Endodermal cell (in vitro differentiated cells): ENCODE measurements at regions not wholly inside any gene's neighbourhood (a gene's known extent, or its start where the extent isn't known, plus 50 kb on each side); places are given as distances from the start of the nearest gene placed in this dataset.

Source experiments
- DNase-seq: peaks from one replicate; pipeline ENCODE4 v3.0.0-alpha.2; 2017
- H3K27ac ChIP-seq: 2 replicates; pipeline ENCODE4 v1.5.1; 2013; ENCODE audit warnings: mild to moderate bottlenecking, low read depth, low read length, moderate library complexity
- H3K27me3 ChIP-seq: 2 replicates; pipeline ENCODE4 v1.6.1; 2013; ENCODE audit warnings: mild to moderate bottlenecking, low read length, moderate library complexity; ENCODE audit not compliant: insufficient read depth, control insufficient read depth, poor library complexity, severe bottlenecking
- H3K36me3 ChIP-seq: 2 replicates; pipeline ENCODE4 v1.7.0; 2013; ENCODE audit warnings: mild to moderate bottlenecking, low read length, moderate library complexity; ENCODE audit not compliant: control insufficient read depth, insufficient read depth
- H3K4me1 ChIP-seq: one replicate; pipeline ENCODE4 v1.7.0; 2013; ENCODE audit warnings: low read length; ENCODE audit not compliant: control insufficient read depth, insufficient read depth
- H3K4me3 ChIP-seq: 2 replicates; pipeline ENCODE4 v1.5.1; 2013; ENCODE audit warnings: mild to moderate bottlenecking, low read length, moderate library complexity
- H3K9ac ChIP-seq: 2 replicates; pipeline ENCODE4 v1.6.1; 2013; ENCODE audit warnings: mild to moderate bottlenecking, low read length, moderate library complexity; ENCODE audit not compliant: poor library complexity, severe bottlenecking; ENCODE audit errors: extremely low read depth
- H3K9me3 ChIP-seq: 2 replicates; pipeline ENCODE4 v1.6.1; 2013; ENCODE audit warnings: mild to moderate bottlenecking, low read length, moderate library complexity; ENCODE audit not compliant: control insufficient read depth
- H3K27ac Mint-ChIP-seq: 2 replicates; pipeline ENCODE4 v1.8.0; 2020; ENCODE audit warnings: mixed read lengths
- H3K27me3 Mint-ChIP-seq: 2 replicates; pipeline ENCODE4 v1.8.0; 2021; ENCODE audit warnings: mild to moderate bottlenecking, mixed read lengths; ENCODE audit not compliant: insufficient read depth
- H3K36me3 Mint-ChIP-seq: 2 replicates; pipeline ENCODE4 v1.8.0; 2020; ENCODE audit warnings: low read depth, mixed read lengths
- H3K4me1 Mint-ChIP-seq: 2 replicates; pipeline ENCODE4 v1.8.0; 2020; ENCODE audit warnings: mixed read lengths
- H3K4me3 Mint-ChIP-seq: 2 replicates; pipeline ENCODE4 v1.8.0; 2020; ENCODE audit warnings: mild to moderate bottlenecking, moderate library complexity, mixed read lengths
- H3K9me3 Mint-ChIP-seq: 2 replicates; pipeline ENCODE4 v1.8.0; 2020; ENCODE audit warnings: mild to moderate bottlenecking, mixed read lengths
- whole genome bisulfite sequencing, 2 experiments: methylation state at CpG; one replicate each; pipeline versions ENCODE4 v1.1.5 to v1.1.7; 2013; ENCODE audit warnings: missing lambda C conversion rate in 2 of 2, mixed read lengths in 1 of 2; ENCODE audit not compliant: insufficient coverage in 1 of 2, insufficient read length in 1 of 2; 5-methylcytosine and 5-hydroxymethylcytosine counted together
- TF ChIP-seq, protein P1 (sequence below): fragments of 200-600 bp; sonication (generic); conservative IDR thresholded peaks from 2 replicates; pipeline ENCODE4 v1.5.0; 2021; ENCODE audit warnings: antibody characterized with exemption, mild to moderate bottlenecking

DNA sequence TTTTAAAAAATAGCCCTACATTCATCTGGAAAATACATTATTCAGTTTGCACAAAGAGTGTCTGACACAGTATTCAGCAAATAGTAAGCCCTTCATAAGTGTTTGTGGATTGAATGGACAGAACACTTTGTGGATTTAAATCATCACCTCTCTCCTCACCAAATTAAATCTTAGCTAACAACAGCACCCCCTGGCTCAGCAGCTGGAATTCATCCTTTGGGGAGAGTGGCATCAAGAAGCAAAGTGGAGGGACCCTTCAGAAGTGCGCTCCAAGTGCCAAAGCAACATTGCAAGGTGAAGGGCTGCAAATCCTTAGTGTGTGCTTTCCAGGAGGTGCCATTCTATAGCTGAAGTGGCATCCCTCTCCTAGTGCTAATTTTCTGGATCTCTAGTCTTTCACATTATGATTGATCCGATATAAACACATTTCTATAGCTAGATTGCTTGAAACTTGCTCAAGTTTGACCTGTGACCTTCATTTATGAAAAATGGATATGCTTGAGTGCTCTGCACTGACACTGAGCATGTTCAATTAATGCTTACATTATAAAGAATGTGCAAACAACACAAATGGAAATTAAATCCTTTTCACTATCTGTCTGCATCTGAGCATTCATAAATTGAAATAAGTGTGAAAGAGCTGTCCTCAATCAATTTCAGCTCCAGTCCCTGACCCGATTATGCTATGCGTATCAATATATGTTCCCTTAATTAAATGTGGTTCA lies 891.7 kb downstream of the C6orf118 start:
- H3K36me3 ChIP-seq = no peaks in the 10 kb centered on the region
- H3K9me3 ChIP-seq = peaks cover 10% of the 10 kb centered on the region
- TF ChIP-seq, protein P1, sequence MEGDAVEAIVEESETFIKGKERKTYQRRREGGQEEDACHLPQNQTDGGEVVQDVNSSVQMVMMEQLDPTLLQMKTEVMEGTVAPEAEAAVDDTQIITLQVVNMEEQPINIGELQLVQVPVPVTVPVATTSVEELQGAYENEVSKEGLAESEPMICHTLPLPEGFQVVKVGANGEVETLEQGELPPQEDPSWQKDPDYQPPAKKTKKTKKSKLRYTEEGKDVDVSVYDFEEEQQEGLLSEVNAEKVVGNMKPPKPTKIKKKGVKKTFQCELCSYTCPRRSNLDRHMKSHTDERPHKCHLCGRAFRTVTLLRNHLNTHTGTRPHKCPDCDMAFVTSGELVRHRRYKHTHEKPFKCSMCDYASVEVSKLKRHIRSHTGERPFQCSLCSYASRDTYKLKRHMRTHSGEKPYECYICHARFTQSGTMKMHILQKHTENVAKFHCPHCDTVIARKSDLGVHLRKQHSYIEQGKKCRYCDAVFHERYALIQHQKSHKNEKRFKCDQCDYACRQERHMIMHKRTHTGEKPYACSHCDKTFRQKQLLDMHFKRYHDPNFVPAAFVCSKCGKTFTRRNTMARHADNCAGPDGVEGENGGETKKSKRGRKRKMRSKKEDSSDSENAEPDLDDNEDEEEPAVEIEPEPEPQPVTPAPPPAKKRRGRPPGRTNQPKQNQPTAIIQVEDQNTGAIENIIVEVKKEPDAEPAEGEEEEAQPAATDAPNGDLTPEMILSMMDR = peak; percentile 52
- Mint-ChIP-seq H3K27me3 (no peaks in the 10 kb centered on the region), H3K27ac (no peak overlapping the region), H3K4me3 (no peak overlapping the region), H3K9me3 (peaks cover 21% of the 10 kb centered on the region), H3K36me3 (peaks cover 6% of the 10 kb centered on the region), H3K4me1 (no peaks in the 10 kb centered on the region)
- 97% methylated on average over 4 of the region's 4 CpGs; no CpG with 5 or more reads in 1 of the 2 experiments for WGBS, 2 experiments
- no peaks in the 10 kb centered on the region for H3K27me3 ChIP-seq
- H3K27ac ChIP-seq = no peak overlapping the region
- H3K9ac ChIP-seq = no peak overlapping the region
- H3K4me1 ChIP-seq = no peaks in the 10 kb centered on the region
- H3K4me3 ChIP-seq = no peak overlapping the region
- peak; percentile 53 for DNase-seq

DNA sequence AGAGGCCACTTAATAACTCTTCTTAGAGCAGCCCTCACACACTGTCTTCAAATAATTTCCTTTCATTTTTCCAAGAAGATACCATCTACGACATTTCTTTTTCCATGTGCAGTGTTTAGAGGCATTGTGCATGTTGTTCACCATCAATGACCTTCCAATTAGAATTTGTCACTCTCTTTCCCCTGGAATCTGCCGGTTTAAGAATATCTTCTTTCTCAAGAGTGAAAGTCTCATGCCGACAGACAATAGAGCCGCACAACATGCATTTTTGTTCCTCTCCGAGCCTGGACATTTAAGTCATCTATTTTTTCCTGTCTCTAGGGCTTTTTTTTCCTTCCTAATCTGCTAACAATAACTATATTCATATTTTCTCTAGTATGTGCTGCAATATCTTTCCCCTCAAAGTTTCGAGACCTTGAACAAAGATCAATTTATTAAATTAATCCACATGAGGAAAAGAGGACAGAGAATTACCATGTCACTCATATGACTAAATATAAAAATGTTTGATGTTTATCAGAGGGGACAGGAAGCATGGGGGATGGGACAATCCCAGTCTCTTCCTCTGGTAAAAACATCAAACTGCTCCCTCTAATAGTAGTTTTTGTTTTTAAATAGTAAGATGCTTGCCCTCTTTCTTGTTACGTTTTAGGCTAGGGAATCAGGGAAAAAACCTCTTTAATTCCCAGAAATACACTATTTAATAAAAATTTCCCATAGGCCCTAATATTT lies 893.4 kb downstream of the C6orf118 start:
- no peaks in the 10 kb centered on the region for H3K27me3 ChIP-seq
- H3K36me3 Mint-ChIP-seq = no peaks in the 10 kb centered on the region
- no peak overlapping the region for H3K9ac ChIP-seq
- no peaks in the 10 kb centered on the region for H3K4me1 ChIP-seq
- H3K9me3 ChIP-seq = no peaks in the 10 kb centered on the region
- no peaks in the 10 kb centered on the region for H3K36me3 ChIP-seq
- DNase-seq = no peak
- no peak overlapping the region for H3K27ac Mint-ChIP-seq
- no peaks in the 10 kb centered on the region for H3K4me1 Mint-ChIP-seq
- peaks cover 4% of the 10 kb centered on the region for H3K9me3 Mint-ChIP-seq
- TF ChIP-seq, protein P1 = no peak
- no peak overlapping the region for H3K4me3 Mint-ChIP-seq
- peak overlapping the region; percentile 64 for H3K27ac ChIP-seq
- H3K4me3 ChIP-seq = no peak overlapping the region
- H3K27me3 Mint-ChIP-seq = no peaks in the 10 kb centered on the region
- WGBS, 2 experiments = 77 to 83% methylated on average over 5 to 7 of the region's 7 CpGs

DNA sequence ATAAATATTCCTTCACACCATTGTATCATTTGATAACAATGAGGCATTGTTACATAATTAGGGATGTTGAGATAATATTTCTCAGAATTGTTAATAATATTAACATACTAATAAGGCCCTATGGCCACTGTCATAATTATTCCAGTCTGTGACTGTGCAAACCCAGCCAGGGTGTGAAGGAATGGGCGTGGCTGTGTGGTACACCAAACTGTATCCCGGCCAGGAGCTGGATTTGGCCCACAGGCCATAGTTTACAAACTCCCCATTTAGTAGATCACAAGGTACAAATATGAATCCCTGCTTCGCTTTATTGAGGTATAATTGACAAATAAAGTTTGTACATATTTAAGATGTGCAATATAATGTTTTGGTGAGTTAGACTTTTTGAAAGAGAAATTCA lies 894.7 kb downstream of the C6orf118 start:
- Histone ChIP-seq H3K4me3 (no peak overlapping the region), H3K9ac (no peak overlapping the region), H3K36me3 (no peaks in the 10 kb centered on the region), H3K27me3 (no peaks in the 10 kb centered on the region), H3K9me3 (no peaks in the 10 kb centered on the region), H3K4me1 (no peaks in the 10 kb centered on the region), H3K27ac (no peak overlapping the region)
- WGBS, 2 experiments = 90% methylated on average over 3 of the region's 3 CpGs; no CpG with 5 or more reads in 1 of the 2 experiments
- Mint-ChIP-seq H3K9me3 (no peaks in the 10 kb centered on the region), H3K36me3 (no peaks in the 10 kb centered on the region), H3K4me3 (no peak overlapping the region), H3K4me1 (no peaks in the 10 kb centered on the region), H3K27ac (no peak overlapping the region), H3K27me3 (no peaks in the 10 kb centered on the region)
- DNase-seq = no peak
- TF ChIP-seq, protein P1 = no peak
